ENCODE measurements at regions not wholly inside any gene's neighbourhood (a gene's known extent, or its start where the extent isn't known, plus 50 kb on each side); places are given as distances from the start of the nearest gene placed in this dataset.

DNA sequence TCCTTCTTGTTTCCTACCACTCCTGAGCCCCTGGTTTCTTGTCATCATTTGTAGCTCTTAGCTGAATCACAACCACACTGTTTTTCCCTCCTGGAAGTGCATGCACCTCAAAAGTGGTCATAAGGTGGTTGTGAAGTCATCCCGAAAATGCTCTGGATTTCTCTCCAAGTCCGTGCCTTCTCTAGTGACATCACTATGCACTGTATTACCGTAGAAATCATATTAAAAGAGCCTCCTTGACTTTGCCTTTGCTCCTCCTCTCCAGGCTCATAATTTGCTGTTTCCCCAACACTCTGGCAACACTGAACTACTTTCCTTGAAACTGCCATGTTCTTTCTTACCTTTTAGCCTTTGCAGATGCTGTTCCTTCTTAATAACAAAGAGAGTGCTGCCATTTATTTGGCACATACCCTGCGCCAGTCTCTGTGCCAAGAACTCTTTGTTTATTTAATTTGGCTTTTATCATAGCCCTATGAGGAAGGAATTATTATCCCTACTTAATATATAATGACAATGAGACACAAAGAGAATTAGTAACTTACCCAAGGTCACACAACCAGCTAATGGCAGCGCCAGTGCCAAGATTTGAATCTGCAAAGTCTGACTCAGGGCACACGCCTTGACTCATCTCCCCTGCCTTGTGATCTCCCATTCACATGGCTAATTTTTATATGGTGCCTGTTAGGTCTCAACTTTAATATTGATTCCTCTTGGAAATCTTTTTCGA is 115.4 kb downstream of the KIF4B start:
- BruUV-seq (replicated peaks) = no TSS peak
- intact Hi-C loops (cut with micrococcal nuclease; ENCODE audit: unreplicated experiment) = no loop called here
- Histone ChIP-seq H3K9me3 (ENCODE audit: insufficient read depth, low read depth) (no peaks in the 10 kb centered on the region), H3K9me2 (ENCODE audit: insufficient read depth) (no peaks in the 10 kb centered on the region; the same call in 1 of the 2 replicates), H3K4me2 (no peak overlapping the region), H4K20me1 (ENCODE audit: insufficient read depth) (no peaks in the 10 kb centered on the region), H3K27ac (no peak overlapping the region), H3K27me3 (ENCODE audit: insufficient read depth, low read depth) (peaks cover 24% of the 10 kb centered on the region), H2AFZ (no peak overlapping the region), H3K4me1 (replicated peaks; ENCODE audit: insufficient read depth) (no peaks in the 10 kb centered on the region), H3K36me3 (ENCODE audit: low read depth) (no peaks in the 10 kb centered on the region), H3K4me3 (no peak overlapping the region), H3F3A (ENCODE audit: insufficient read depth, low read depth) (no peaks in the 10 kb centered on the region), H3K79me2 (ENCODE audit: low read depth) (no peaks in the 10 kb centered on the region)
- POLR2A ChIA-PET (ENCODE audit: unreplicated experiment) = no interaction called here
- CTCF ChIA-PET = no interaction called here
- no peak for DNase-seq
- TF ChIP-seq, protein P1, sequence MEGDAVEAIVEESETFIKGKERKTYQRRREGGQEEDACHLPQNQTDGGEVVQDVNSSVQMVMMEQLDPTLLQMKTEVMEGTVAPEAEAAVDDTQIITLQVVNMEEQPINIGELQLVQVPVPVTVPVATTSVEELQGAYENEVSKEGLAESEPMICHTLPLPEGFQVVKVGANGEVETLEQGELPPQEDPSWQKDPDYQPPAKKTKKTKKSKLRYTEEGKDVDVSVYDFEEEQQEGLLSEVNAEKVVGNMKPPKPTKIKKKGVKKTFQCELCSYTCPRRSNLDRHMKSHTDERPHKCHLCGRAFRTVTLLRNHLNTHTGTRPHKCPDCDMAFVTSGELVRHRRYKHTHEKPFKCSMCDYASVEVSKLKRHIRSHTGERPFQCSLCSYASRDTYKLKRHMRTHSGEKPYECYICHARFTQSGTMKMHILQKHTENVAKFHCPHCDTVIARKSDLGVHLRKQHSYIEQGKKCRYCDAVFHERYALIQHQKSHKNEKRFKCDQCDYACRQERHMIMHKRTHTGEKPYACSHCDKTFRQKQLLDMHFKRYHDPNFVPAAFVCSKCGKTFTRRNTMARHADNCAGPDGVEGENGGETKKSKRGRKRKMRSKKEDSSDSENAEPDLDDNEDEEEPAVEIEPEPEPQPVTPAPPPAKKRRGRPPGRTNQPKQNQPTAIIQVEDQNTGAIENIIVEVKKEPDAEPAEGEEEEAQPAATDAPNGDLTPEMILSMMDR (conservative IDR thresholded peaks at IDR 0.05) = no peak
- TF ChIP-seq EZH2 (IDR thresholded peaks at IDR 0.05; ENCODE audit: low read depth) = no peak

DNA sequence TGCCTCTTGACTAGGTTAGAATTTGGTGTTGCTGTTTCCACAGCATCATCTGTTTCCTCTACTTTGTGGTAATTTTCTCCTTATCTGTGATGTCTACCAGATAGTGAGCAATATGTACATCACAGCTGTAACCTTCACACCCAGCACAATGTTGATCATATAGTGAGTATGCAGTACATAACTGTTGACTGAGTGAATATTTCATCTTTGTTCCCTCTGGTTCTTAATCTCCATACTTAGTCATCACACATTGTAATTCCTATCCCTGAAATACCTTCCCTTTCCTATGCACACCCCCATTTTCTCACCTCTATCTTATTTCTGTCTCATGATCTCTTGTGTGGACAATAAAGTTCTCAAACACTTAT is 115.9 kb downstream of the KIF4B start:
- Histone ChIP-seq H3K27ac (no peak overlapping the region), H3F3A (ENCODE audit: insufficient read depth, low read depth) (no peaks in the 10 kb centered on the region)

DNA sequence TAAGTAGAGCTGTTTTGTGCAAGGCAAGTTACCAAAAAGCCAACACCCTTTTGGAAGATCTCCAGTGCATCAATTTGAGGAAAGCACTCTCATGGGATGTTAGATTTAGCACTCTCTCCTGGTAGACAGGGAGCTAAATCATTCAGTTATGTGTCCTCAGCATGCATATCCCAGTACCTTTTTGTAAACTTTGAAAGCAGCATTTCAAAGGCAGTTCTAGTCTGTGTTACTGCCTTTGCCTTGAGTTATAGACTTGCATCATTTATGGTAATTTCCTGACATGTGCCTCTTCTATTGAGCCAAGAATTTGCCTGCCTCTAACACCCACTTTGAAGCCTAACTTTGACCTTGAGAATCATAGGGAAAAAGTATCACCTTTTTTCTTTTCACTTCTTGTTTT is 120.6 kb downstream of the KIF4B start:
- H3K79me2 ChIP-seq (ENCODE audit: low read depth) = no peaks in the 10 kb centered on the region
- H3K4me2 ChIP-seq = no peak overlapping the region
- H3K36me3 ChIP-seq (ENCODE audit: low read depth) = no peaks in the 10 kb centered on the region
- H3K27ac ChIP-seq = no peak overlapping the region
- H3K4me1 ChIP-seq (replicated peaks; ENCODE audit: insufficient read depth) = no peaks in the 10 kb centered on the region
- ChIA-PET POLR2A (ENCODE audit: unreplicated experiment) (no interaction called here), CTCF (no interaction called here)
- no peak for DNase-seq
- H4K20me1 ChIP-seq (ENCODE audit: insufficient read depth) = no peaks in the 10 kb centered on the region
- no peaks in the 10 kb centered on the region for H3K9me3 ChIP-seq (ENCODE audit: insufficient read depth, low read depth)
- H3K27me3 ChIP-seq (ENCODE audit: insufficient read depth, low read depth) = no peaks in the 10 kb centered on the region
- intact Hi-C loops (cut with micrococcal nuclease; ENCODE audit: unreplicated experiment) = no loop called here
- H2AFZ ChIP-seq = no peak overlapping the region
- H3F3A ChIP-seq (ENCODE audit: insufficient read depth, low read depth) = no peaks in the 10 kb centered on the region
- no peak for TF ChIP-seq EZH2 (IDR thresholded peaks at IDR 0.05; ENCODE audit: low read depth)
- TF ChIP-seq, protein P1 (conservative IDR thresholded peaks at IDR 0.05) = no peak
- no TSS peak for BruUV-seq (replicated peaks)
- H3K9me2 ChIP-seq (ENCODE audit: insufficient read depth) = no peaks in the 10 kb centered on the region
- H3K4me3 ChIP-seq = no peak overlapping the region

More for the DNA sequence above, 115.9 kb downstream of the KIF4B start:
- Histone ChIP-seq H3K36me3 (ENCODE audit: low read depth) (no peaks in the 10 kb centered on the region), H4K20me1 (ENCODE audit: insufficient read depth) (no peaks in the 10 kb centered on the region), H3K4me2 (no peak overlapping the region), H3K4me1 (replicated peaks; ENCODE audit: insufficient read depth) (no peaks in the 10 kb centered on the region), H3K27me3 (ENCODE audit: insufficient read depth, low read depth) (peaks cover 24% of the 10 kb centered on the region), H3K79me2 (ENCODE audit: low read depth) (no peaks in the 10 kb centered on the region), H3K9me3 (ENCODE audit: insufficient read depth, low read depth) (no peaks in the 10 kb centered on the region), H3K9me2 (ENCODE audit: insufficient read depth) (no peaks in the 10 kb centered on the region; the same call in 1 of the 2 replicates), H2AFZ (no peak overlapping the region), H3K4me3 (no peak overlapping the region)
- intact Hi-C loops (cut with micrococcal nuclease; ENCODE audit: unreplicated experiment) = no loop called here
- CTCF ChIA-PET = no interaction called here
- POLR2A ChIA-PET (ENCODE audit: unreplicated experiment) = no interaction called here
- TF ChIP-seq EZH2 (IDR thresholded peaks at IDR 0.05; ENCODE audit: low read depth) = no peak
- TF ChIP-seq, protein P1 (conservative IDR thresholded peaks at IDR 0.05) = no peak
- BruUV-seq (replicated peaks) = no TSS peak
- no peak for DNase-seq

Data from PC-9 (cell line).